Ishikawa (cell line): ENCODE measurements at regions not wholly inside any gene's neighbourhood (a gene's known extent, or its start where the extent isn't known, plus 50 kb on each side); places are given as distances from the start of the nearest gene placed in this dataset.

Experiments used
- CEBPB ChIP-seq: IDR thresholded peaks from 2 replicates; pipeline ENCODE4 v1.6.1; 2012
- CREB1 ChIP-seq: IDR thresholded peaks from 2 replicates; pipeline ENCODE4 v1.6.1; 2012; ENCODE audit warnings: low read depth
- EGR1 ChIP-seq: IDR thresholded peaks from 2 replicates; pipeline ENCODE4 v1.6.1; 2012
- EP300 ChIP-seq: IDR thresholded peaks from 2 replicates; pipeline ENCODE4 v1.6.1; 2012; ENCODE audit warnings: borderline replicate concordance
- FOXM1 ChIP-seq: IDR thresholded peaks from 2 replicates; pipeline ENCODE4 v1.6.1; 2012; ENCODE audit warnings: low read depth, borderline replicate concordance
- NFIC ChIP-seq: IDR thresholded peaks from 2 replicates; pipeline ENCODE4 v1.6.1; 2012
- RAD21 ChIP-seq: IDR thresholded peaks from 2 replicates; pipeline ENCODE4 v1.6.1; 2012; ENCODE audit warnings: low read depth
- REST ChIP-seq: IDR thresholded peaks from 2 replicates; pipeline ENCODE4 v1.6.1; 2012; ENCODE audit warnings: low read depth, mild to moderate bottlenecking
- TAF1 ChIP-seq: IDR thresholded peaks from 2 replicates; pipeline ENCODE4 v1.6.1; 2012; ENCODE audit warnings: low read depth, mild to moderate bottlenecking
- TCF12 ChIP-seq: IDR thresholded peaks from 2 replicates; pipeline ENCODE4 v1.6.1; 2012; ENCODE audit warnings: low read depth
- TEAD4 ChIP-seq: IDR thresholded peaks from 2 replicates; pipeline ENCODE4 v1.6.1; 2012
- USF1 ChIP-seq: IDR thresholded peaks from 2 replicates; pipeline ENCODE4 v1.6.1; 2012
- YY1 ChIP-seq: IDR thresholded peaks from 2 replicates; pipeline ENCODE4 v1.6.1; 2012; ENCODE audit warnings: low read depth
- ZBTB7A ChIP-seq: IDR thresholded peaks from 2 replicates; pipeline ENCODE4 v1.6.1; 2012; ENCODE audit warnings: low read depth
- TF ChIP-seq, protein P1 (sequence below): IDR thresholded peaks from 2 replicates; pipeline ENCODE4 v1.6.1; 2012

DNA sequence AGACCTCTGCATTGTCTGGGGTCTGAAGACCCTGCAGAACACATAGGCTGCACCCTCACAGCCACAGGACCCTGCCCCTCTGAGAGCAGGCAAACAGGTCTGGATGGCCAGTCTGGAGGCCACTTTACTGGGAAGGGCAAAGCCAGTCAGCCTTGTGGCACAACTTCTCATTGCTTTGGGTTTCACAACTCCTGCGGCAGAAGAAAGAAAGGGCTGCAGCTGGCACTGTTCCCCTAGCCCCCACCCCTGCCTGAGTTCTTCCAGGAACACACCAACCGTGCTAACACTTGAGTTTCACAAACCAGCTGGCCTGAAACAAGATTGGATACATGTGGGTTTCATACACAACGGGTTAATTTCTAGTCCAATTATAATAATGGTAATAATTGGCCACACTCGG, 276.5 kb upstream of the MGAT5 start:
- TF ChIP-seq, protein P1, sequence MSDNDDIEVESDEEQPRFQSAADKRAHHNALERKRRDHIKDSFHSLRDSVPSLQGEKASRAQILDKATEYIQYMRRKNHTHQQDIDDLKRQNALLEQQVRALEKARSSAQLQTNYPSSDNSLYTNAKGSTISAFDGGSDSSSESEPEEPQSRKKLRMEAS, result no peak

DNA sequence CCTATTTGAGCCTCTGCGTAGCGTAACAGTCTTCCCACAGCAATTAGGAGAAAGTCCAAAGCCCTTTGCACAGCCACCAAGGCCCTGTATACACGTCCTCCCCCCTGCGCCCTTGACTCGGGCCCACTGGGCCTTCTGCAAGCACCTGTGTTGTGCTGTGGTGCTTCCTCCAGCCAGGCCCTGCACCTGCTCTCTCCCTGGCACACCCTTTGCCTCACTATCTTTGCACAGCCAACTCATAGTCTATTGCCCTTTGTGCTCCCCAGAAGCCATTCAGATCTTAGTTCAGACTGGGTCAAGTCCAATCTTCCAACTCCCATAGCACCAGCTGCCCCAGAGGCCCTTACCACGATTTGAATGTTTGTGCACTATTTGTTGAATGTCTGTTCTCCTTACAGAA, 271.6 kb upstream of the MGAT5 start:
- TF ChIP-seq, protein P1, result no peak
- TF ChIP-seq FOXM1, result no peak
- no peak for TF ChIP-seq RAD21
- TF ChIP-seq REST, result no peak

DNA sequence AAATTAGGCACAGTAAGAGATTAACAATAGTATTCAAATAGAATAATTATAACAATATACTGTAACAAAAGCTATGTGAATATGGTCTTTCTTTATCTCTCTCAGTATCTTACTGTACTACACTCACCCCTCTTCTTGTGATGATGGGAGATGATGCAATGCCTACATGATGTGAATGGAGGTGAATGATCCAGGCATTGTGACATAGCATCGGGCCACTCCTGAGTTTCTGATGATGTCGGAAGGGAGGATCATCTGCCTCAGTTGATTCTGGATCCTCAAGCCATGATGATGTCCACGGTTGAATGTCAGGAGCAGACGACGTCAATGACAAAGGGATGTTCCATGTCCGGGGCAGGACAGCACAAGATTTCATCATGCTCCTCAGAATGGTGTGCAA, 268.3 kb upstream of the MGAT5 start:
- TF ChIP-seq YY1 (no peak), EP300 (no peak), ZBTB7A (no peak), RAD21 (no peak), USF1 (no peak), REST (no peak), EGR1 (no peak), TCF12 (no peak), CREB1 (no peak), TAF1 (no peak), CEBPB (no peak), NFIC (no peak), TEAD4 (no peak), FOXM1 (no peak)

DNA sequence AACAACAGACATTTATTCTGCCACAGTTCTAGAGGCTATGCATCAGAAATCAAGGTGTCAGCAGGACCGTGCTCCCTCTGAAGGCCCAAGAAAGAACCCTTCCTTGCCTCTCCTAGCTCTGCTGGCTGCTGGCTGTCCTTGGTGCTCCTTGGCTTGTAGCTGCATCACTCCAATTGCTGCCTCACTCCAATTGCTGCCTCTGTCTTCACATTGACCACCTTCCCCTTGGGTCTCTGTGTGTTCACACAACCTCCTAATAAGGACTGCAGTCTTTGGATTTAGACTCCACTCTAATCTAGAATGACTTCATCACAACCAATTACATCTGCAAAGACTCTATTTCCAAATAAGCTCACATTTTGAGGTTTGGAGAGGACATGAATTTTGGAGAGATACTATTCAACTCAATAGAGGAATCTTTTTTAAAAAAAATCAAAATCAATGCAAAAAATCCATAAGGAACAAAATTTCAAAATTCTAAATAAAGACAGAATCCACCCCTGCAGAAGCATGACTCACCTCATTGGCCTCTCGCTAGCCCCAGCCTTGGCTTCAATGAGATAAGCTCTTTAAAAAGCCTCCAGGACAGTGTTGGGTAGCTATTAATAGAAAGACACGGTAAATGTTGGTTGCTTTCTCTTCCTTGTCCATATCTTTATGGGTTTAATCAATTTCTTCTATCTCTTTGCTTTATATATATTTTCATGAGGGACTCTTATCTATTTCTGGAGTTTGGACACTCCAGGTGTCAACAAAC, 267.6 kb upstream of the MGAT5 start:
- TF ChIP-seq CEBPB, result no peak
- TF ChIP-seq ZBTB7A, result no peak
- TF ChIP-seq, protein P1, result no peak
- TF ChIP-seq TAF1, result no peak
- TF ChIP-seq RAD21, result no peak
- TF ChIP-seq REST, result no peak
- no peak for TF ChIP-seq CREB1
- no peak for TF ChIP-seq EP300
- TF ChIP-seq TCF12, result no peak
- no peak for TF ChIP-seq USF1
- TF ChIP-seq TEAD4, result no peak
- no peak for TF ChIP-seq YY1
